ENCODE measurements at regions not wholly inside any gene's neighbourhood (a gene's known extent, or its start where the extent isn't known, plus 50 kb on each side); places are given as distances from the start of the nearest gene placed in this dataset.
"Not testable (repeated sequence)": the region's sequence is repeated elsewhere in the genome, so short reads cannot be mapped to it uniquely, and the experiment has no call there.

- not testable (repeated sequence) for H3K4me3 Mint-ChIP-seq, H3K4me1 Mint-ChIP-seq, H3K27me3 Mint-ChIP-seq, H3K27ac Mint-ChIP-seq, H3K36me3 Mint-ChIP-seq
- peaks cover 31% of the 10 kb centered on the region for H3K9me3 Mint-ChIP-seq
Observed at GRCh38 chr16:31581065-31581464, 53.4 kb downstream of the AHSP start.

- not testable (repeated sequence) for H3K27ac Mint-ChIP-seq, H3K4me1 Mint-ChIP-seq, H3K27me3 Mint-ChIP-seq, H3K4me3 Mint-ChIP-seq
- Mint-ChIP-seq H3K36me3 (peaks cover 15% of the 10 kb centered on the region), H3K9me3 (peaks cover 30% of the 10 kb centered on the region)
Observed at GRCh38 chr16:31601737-31602384, 74.2 kb downstream of the AHSP start.

- Mint-ChIP-seq H3K9me3 (peaks cover 40% of the 10 kb centered on the region), H3K27ac (no peak overlapping the region), H3K4me3 (no peak overlapping the region), H3K4me1 (no peaks in the 10 kb centered on the region), H3K27me3 (peaks cover 12% of the 10 kb centered on the region), H3K36me3 (peaks cover 3% of the 10 kb centered on the region)
Observed at GRCh38 chr16:31618130-31618529, 90.4 kb downstream of the AHSP start.

GRCh38 chr16:31636433-31636832 is 108.7 kb downstream of the AHSP start:
- Mint-ChIP-seq H3K36me3 (peaks cover 3% of the 10 kb centered on the region), H3K4me3 (no peak overlapping the region), H3K9me3 (no peaks in the 10 kb centered on the region)

GRCh38 chr16:31641279-31641678 is 113.6 kb downstream of the AHSP start:
- Mint-ChIP-seq H3K27me3 (peaks cover 11% of the 10 kb centered on the region), H3K4me1 (no peaks in the 10 kb centered on the region), H3K9me3 (no peaks in the 10 kb centered on the region), H3K4me3 (no peak overlapping the region), H3K36me3 (peaks cover 3% of the 10 kb centered on the region), H3K27ac (no peak overlapping the region)

More at GRCh38 chr16:31636433-31636832, 108.7 kb downstream of the AHSP start:
- Mint-ChIP-seq H3K27me3 (peaks cover 5% of the 10 kb centered on the region), H3K27ac (peak overlapping the region; percentile 31), H3K4me1 (no peaks in the 10 kb centered on the region)

- H3K36me3 Mint-ChIP-seq, H3K4me1 Mint-ChIP-seq, H3K4me3 Mint-ChIP-seq, H3K27ac Mint-ChIP-seq, H3K27me3 Mint-ChIP-seq, H3K9me3 Mint-ChIP-seq: not testable (repeated sequence)
Observed at GRCh38 chr16:31655674-31656073, 128.0 kb downstream of the AHSP start.

- H3K27me3 Mint-ChIP-seq = peaks cover 5% of the 10 kb centered on the region
- H3K36me3 Mint-ChIP-seq = no peaks in the 10 kb centered on the region
- H3K27ac Mint-ChIP-seq = no peak overlapping the region
- no peaks in the 10 kb centered on the region for H3K4me1 Mint-ChIP-seq
- H3K4me3 Mint-ChIP-seq = no peak overlapping the region
- H3K9me3 Mint-ChIP-seq = peaks cover 6% of the 10 kb centered on the region
Observed at GRCh38 chr16:31664683-31665482, 137.2 kb downstream of the AHSP start.

GRCh38 chr16:31674686-31675085 is 147.0 kb downstream of the AHSP start:
- Mint-ChIP-seq H3K4me1 (peaks cover 13% of the 10 kb centered on the region), H3K9me3 (peaks cover 18% of the 10 kb centered on the region), H3K4me3 (no peak overlapping the region), H3K27ac (no peak overlapping the region), H3K36me3 (peaks cover 6% of the 10 kb centered on the region), H3K27me3 (peaks cover 5% of the 10 kb centered on the region)

GRCh38 chr16:31676731-31677130 is 149.0 kb downstream of the AHSP start:
- H3K4me3 Mint-ChIP-seq = no peak overlapping the region
- H3K27ac Mint-ChIP-seq = no peak overlapping the region
- H3K4me1 Mint-ChIP-seq = peaks cover 13% of the 10 kb centered on the region
- H3K36me3 Mint-ChIP-seq = peaks cover 5% of the 10 kb centered on the region
- H3K27me3 Mint-ChIP-seq = peaks cover 5% of the 10 kb centered on the region
- H3K9me3 Mint-ChIP-seq = peaks cover 6% of the 10 kb centered on the region

GRCh38 chr16:31678649-31679325 is 151.1 kb downstream of the AHSP start:
- Mint-ChIP-seq H3K27me3 (peaks cover 3% of the 10 kb centered on the region), H3K4me3 (no peak overlapping the region), H3K4me1 (peaks cover 13% of the 10 kb centered on the region), H3K36me3 (peaks cover 2% of the 10 kb centered on the region), H3K27ac (no peak overlapping the region), H3K9me3 (peaks cover 6% of the 10 kb centered on the region)

GRCh38 chr16:31689331-31689730 is 161.6 kb downstream of the AHSP start:
- peaks cover 11% of the 10 kb centered on the region for H3K9me3 Mint-ChIP-seq
- not testable (repeated sequence) for H3K27me3 Mint-ChIP-seq, H3K27ac Mint-ChIP-seq

GRCh38 chr16:31692338-31692737 is 164.6 kb downstream of the AHSP start:
- H3K27ac Mint-ChIP-seq, H3K36me3 Mint-ChIP-seq, H3K4me1 Mint-ChIP-seq, H3K27me3 Mint-ChIP-seq, H3K9me3 Mint-ChIP-seq, H3K4me3 Mint-ChIP-seq: not testable (repeated sequence)

More at GRCh38 chr16:31689331-31689730, 161.6 kb downstream of the AHSP start:
- not testable (repeated sequence) for H3K4me3 Mint-ChIP-seq, H3K4me1 Mint-ChIP-seq, H3K36me3 Mint-ChIP-seq

GRCh38 chr16:31693733-31694132 is 166.0 kb downstream of the AHSP start:
- Mint-ChIP-seq H3K36me3 (no peaks in the 10 kb centered on the region), H3K4me3 (no peak overlapping the region), H3K27me3 (no peaks in the 10 kb centered on the region), H3K9me3 (peaks cover 5% of the 10 kb centered on the region), H3K4me1 (peaks cover 4% of the 10 kb centered on the region), H3K27ac (no peak overlapping the region)

- no peak overlapping the region for H3K4me3 Mint-ChIP-seq
- no peaks in the 10 kb centered on the region for H3K36me3 Mint-ChIP-seq
- H3K27ac Mint-ChIP-seq = no peak overlapping the region
- H3K9me3 Mint-ChIP-seq = peaks cover 5% of the 10 kb centered on the region
- H3K27me3 Mint-ChIP-seq = no peaks in the 10 kb centered on the region
- H3K4me1 Mint-ChIP-seq = peaks cover 4% of the 10 kb centered on the region
Observed at GRCh38 chr16:31694461-31694860, 166.8 kb downstream of the AHSP start.

GRCh38 chr16:31695667-31696066 is 168.0 kb downstream of the AHSP start:
- Mint-ChIP-seq H3K4me1 (peaks cover 4% of the 10 kb centered on the region), H3K27ac (no peak overlapping the region), H3K27me3 (no peaks in the 10 kb centered on the region), H3K36me3 (no peaks in the 10 kb centered on the region), H3K9me3 (peaks cover 5% of the 10 kb centered on the region), H3K4me3 (no peak overlapping the region)

Data from activated naive CD4-positive, alpha-beta T cell treated with anti-CD3 and anti-CD28 coated beads, Interleukin-2, amount 50 U/mL, for 24 hours (primary cell).